ENCODE measurements at regions not wholly inside any gene's neighbourhood (a gene's known extent, or its start where the extent isn't known, plus 50 kb on each side); places are given as distances from the start of the nearest gene placed in this dataset.

DNA sequence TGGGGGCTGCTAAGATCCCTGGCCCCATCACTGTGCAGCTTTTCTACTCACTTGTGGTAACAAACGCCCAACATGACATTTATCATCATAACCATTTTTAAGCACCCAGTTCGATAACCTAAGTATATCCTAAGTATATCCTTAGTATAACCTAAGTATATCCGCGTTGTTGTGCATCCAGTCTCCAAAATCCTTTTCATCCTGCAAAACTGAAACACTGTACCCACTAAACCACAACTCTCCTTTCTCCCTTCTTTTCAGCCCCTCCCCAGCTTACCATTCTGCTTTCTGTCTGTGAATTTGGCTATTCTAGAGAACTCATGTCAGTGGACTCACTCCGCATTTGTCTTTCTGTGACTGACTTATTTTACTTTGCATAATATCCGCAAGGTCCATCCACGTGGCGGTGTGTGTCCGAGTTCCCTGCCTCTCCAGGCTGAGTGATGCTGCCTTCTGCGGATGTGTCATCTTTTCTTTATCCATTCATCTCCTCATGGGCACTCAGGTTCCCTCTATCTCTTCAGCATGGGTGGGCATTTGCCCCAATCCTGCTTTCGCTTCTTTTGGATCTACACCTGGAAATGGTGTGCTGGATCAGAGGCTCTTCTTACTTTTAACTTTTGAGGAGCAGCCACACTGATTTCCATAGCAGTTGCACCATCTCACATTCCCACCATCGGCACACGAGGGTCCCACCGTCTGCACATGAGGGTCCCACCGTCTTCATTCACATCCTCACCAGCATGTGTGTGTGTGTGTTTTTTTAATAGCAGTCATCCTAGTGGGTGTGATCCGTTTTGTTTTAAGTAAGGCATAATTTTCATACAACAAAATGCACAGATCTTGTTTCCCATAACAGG, 82.4 kb upstream of the CLDN5 start:
- no peak for TF ChIP-seq POLR2AphosphoS5 (IDR thresholded peaks at IDR 0.05; ENCODE audit: low read depth, low read length)
- TF ChIP-seq, protein P1, sequence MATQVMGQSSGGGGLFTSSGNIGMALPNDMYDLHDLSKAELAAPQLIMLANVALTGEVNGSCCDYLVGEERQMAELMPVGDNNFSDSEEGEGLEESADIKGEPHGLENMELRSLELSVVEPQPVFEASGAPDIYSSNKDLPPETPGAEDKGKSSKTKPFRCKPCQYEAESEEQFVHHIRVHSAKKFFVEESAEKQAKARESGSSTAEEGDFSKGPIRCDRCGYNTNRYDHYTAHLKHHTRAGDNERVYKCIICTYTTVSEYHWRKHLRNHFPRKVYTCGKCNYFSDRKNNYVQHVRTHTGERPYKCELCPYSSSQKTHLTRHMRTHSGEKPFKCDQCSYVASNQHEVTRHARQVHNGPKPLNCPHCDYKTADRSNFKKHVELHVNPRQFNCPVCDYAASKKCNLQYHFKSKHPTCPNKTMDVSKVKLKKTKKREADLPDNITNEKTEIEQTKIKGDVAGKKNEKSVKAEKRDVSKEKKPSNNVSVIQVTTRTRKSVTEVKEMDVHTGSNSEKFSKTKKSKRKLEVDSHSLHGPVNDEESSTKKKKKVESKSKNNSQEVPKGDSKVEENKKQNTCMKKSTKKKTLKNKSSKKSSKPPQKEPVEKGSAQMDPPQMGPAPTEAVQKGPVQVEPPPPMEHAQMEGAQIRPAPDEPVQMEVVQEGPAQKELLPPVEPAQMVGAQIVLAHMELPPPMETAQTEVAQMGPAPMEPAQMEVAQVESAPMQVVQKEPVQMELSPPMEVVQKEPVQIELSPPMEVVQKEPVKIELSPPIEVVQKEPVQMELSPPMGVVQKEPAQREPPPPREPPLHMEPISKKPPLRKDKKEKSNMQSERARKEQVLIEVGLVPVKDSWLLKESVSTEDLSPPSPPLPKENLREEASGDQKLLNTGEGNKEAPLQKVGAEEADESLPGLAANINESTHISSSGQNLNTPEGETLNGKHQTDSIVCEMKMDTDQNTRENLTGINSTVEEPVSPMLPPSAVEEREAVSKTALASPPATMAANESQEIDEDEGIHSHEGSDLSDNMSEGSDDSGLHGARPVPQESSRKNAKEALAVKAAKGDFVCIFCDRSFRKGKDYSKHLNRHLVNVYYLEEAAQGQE (IDR thresholded peaks at IDR 0.05; ENCODE audit: insufficient read depth in 1 of 2, low read depth in 2 of 2, low read length in 1 of 2): no peak
- TF ChIP-seq SIN3A (IDR thresholded peaks at IDR 0.05; ENCODE audit: borderline replicate concordance, insufficient read depth, low read depth, low read length): no peak
- TF ChIP-seq, protein P2, sequence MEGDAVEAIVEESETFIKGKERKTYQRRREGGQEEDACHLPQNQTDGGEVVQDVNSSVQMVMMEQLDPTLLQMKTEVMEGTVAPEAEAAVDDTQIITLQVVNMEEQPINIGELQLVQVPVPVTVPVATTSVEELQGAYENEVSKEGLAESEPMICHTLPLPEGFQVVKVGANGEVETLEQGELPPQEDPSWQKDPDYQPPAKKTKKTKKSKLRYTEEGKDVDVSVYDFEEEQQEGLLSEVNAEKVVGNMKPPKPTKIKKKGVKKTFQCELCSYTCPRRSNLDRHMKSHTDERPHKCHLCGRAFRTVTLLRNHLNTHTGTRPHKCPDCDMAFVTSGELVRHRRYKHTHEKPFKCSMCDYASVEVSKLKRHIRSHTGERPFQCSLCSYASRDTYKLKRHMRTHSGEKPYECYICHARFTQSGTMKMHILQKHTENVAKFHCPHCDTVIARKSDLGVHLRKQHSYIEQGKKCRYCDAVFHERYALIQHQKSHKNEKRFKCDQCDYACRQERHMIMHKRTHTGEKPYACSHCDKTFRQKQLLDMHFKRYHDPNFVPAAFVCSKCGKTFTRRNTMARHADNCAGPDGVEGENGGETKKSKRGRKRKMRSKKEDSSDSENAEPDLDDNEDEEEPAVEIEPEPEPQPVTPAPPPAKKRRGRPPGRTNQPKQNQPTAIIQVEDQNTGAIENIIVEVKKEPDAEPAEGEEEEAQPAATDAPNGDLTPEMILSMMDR (IDR thresholded peaks at IDR 0.05): no peak
- TF ChIP-seq TCF7L2 (IDR thresholded peaks at IDR 0.05; ENCODE audit: low read depth, low read length): no peak
- H3K9me3 ChIP-seq (ENCODE audit: control insufficient read depth, insufficient read depth, low read depth, low read length): no peaks in the 10 kb centered on the region
- H3K36me3 ChIP-seq (ENCODE audit: control insufficient read depth, insufficient read depth, low read length): no peaks in the 10 kb centered on the region
- DNase-seq (ENCODE audit: low read depth, low spot score) (no peak), ATAC-seq (no peak)
- POLR2A ChIA-PET: no interaction called here
- no peak overlapping the region for H3K27ac ChIP-seq (ENCODE audit: low read length)
- in situ Hi-C loops (cut with HindIII; ENCODE audit: low pct_unique_long_range_greater_than_20kb, low sequenced_read_pairs): no loop called here
- no peaks in the 10 kb centered on the region for H3K4me1 ChIP-seq (ENCODE audit: control insufficient read depth, insufficient read depth, low read length)
- CTCF ChIA-PET: no interaction called here
- no peak overlapping the region for H3K4me3 ChIP-seq (ENCODE audit: low read depth in 2 of 2, low read length in 2 of 2)
- no TSS peak for BruUV-seq (replicated peaks)
- no peaks in the 10 kb centered on the region for H3K27me3 ChIP-seq (ENCODE audit: control insufficient read depth, insufficient read depth, low read length)
- intact Hi-C loops (cut with micrococcal nuclease; ENCODE audit: unreplicated experiment): no loop called here

DNA sequence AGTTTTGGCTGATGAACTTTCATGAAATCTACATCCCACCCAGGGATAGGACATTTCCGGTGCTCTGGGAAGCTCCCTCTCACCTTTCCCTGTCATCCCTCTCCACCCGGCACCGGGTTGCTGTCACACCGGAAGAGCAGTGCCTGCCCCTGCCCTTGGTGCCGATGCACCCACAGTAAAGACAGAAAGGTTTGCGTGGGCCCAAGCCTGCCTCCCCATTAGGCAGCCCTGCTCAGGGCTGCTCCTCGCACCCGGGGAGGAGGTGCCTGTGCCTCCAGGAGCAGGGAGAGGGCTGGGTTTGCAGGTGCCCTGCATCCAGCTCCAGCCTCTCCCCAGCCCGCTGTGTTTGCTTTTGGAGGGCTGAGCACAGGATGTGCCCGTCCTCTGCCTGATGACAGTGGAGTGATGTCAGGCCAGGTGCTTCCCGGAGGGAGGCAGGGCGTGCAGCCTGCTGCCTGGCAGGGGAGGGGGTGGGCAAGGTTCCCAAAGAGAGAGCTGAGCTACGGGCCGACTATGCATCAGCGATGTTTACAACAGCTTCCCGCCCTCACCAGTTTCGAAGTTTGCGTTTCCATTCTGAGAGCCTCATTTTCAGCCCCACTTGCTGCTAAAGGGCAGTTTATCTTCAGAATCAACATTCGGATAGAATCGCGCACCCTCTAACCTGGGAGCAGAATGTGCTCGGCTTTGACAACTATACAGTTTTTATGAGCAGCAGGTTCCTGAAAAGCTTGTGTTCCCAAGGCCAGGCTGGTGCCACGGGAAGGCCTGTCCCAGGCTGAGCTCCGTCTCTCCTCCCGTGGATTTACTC, 83.2 kb upstream of the CLDN5 start:
- TF ChIP-seq SIN3A (IDR thresholded peaks at IDR 0.05; ENCODE audit: borderline replicate concordance, insufficient read depth, low read depth, low read length) (no peak), TCF7L2 (IDR thresholded peaks at IDR 0.05; ENCODE audit: low read depth, low read length) (no peak), POLR2AphosphoS5 (IDR thresholded peaks at IDR 0.05; ENCODE audit: low read depth, low read length) (no peak)
- TF ChIP-seq, protein P2 (IDR thresholded peaks at IDR 0.05): no peak
- TF ChIP-seq, protein P1 (IDR thresholded peaks at IDR 0.05; ENCODE audit: insufficient read depth in 1 of 2, low read depth in 2 of 2, low read length in 1 of 2): no peak
- ChIA-PET CTCF (no interaction called here), POLR2A (no interaction called here)
- Histone ChIP-seq H3K27me3 (ENCODE audit: control insufficient read depth, insufficient read depth, low read length) (no peaks in the 10 kb centered on the region), H3K36me3 (ENCODE audit: control insufficient read depth, insufficient read depth, low read length) (no peaks in the 10 kb centered on the region), H3K27ac (ENCODE audit: low read length) (no peak overlapping the region), H3K9me3 (ENCODE audit: control insufficient read depth, insufficient read depth, low read depth, low read length) (no peaks in the 10 kb centered on the region), H3K4me1 (ENCODE audit: control insufficient read depth, insufficient read depth, low read length) (no peaks in the 10 kb centered on the region), H3K4me3 (ENCODE audit: low read depth in 2 of 2, low read length in 2 of 2) (no peak overlapping the region)
- intact Hi-C loops (cut with micrococcal nuclease; ENCODE audit: unreplicated experiment) (no loop called here), in situ Hi-C loops (cut with HindIII; ENCODE audit: low pct_unique_long_range_greater_than_20kb, low sequenced_read_pairs) (no loop called here)
- no TSS peak for BruUV-seq (replicated peaks)
- DNase-seq (ENCODE audit: low read depth, low spot score) (no peak), ATAC-seq (no peak)

Measured in Panc1 (cell line).